Sigmoid colon (tissue), 6 donors: ENCODE measurements at regions not wholly inside any gene's neighbourhood (a gene's known extent, or its start where the extent isn't known, plus 50 kb on each side); places are given as distances from the start of the nearest gene placed in this dataset.

Experiments used
- DNase-seq: peaks from one replicate; pipeline ENCODE4 v3.0.0-alpha.2; 2019
- H3K27ac ChIP-seq, 4 donors: fragments of 200-600 bp; sonication (generic); one replicate each; pipeline ENCODE4 v1.5.1; 2016 to 2019; ENCODE audit warnings: mild to moderate bottlenecking in 1 of 4
- H3K27me3 ChIP-seq, 3 donors: fragments of 200-600 bp; sonication (generic); one replicate each; pipeline ENCODE4 v1.5.1; 2019; ENCODE audit warnings: mild to moderate bottlenecking in 1 of 3
- H3K36me3 ChIP-seq, 4 donors: fragments of 200-600 bp; sonication (generic); one replicate each; pipeline ENCODE4 v1.5.1; 2016 to 2019
- H3K4me1 ChIP-seq, 4 donors: fragments of 200-600 bp; sonication (generic); one replicate each; pipeline ENCODE4 v1.5.1; 2017 to 2019
- H3K4me3 ChIP-seq, 4 donors: fragments of 200-600 bp; sonication (generic); one replicate each; pipeline ENCODE4 v1.5.1; 2017 to 2019; ENCODE audit warnings: mild to moderate bottlenecking in 2 of 4, moderate library complexity in 1 of 4
- H3K9me3 ChIP-seq, 4 donors: fragments of 200-600 bp in 3 of 4; sonication (generic) in 3 of 4; one replicate each; pipeline versions ENCODE4 v1.5.1 to v1.6.1; 2013 to 2019
- CTCF ChIP-seq, 4 experiments: fragments of 450-650 bp in 3 of 4; fragments of 200-600 bp in 1 of 4; IDR thresholded peaks; one replicate each; pipeline ENCODE4 v1.5.1; 2016 to 2019; ENCODE audit warnings: antibody characterized with exemption in 4 of 4, mild to moderate bottlenecking in 3 of 4, moderate library complexity in 2 of 4
- EP300 ChIP-seq, 4 donors: sonication (generic); formaldehyde crosslinking; IDR thresholded peaks; one replicate each; pipeline ENCODE4 v1.6.1; 2017; ENCODE audit warnings: antibody characterized with exemption in 4 of 4
- POLR2A ChIP-seq, 2 donors: fragments of 450-650 bp; IDR thresholded peaks; one replicate each; pipeline ENCODE4 v1.6.1; 2016; ENCODE audit warnings: antibody characterized with exemption in 2 of 2, mild to moderate bottlenecking in 2 of 2, moderate library complexity in 2 of 2
- POLR2AphosphoS5 ChIP-seq, 4 donors: sonication (generic); formaldehyde crosslinking; IDR thresholded peaks; one replicate each; pipeline ENCODE4 v1.6.1; 2017; ENCODE audit warnings: antibody characterized with exemption in 4 of 4
- WGBS, 2 donors: extraction: QIAGEN DNeasy Blood & Tissue Kit; methylation state at CpG; one replicate each; pipeline ENCODE4 v1.1.7; 2013; 5-methylcytosine and 5-hydroxymethylcytosine counted together
- intact Hi-C: fragments of 100-400 bp; cut with DNase I; formaldehyde crosslinking; loops from one replicate; pipeline ENCODE4 v1.15.1; 2023
- donor health status: healthy with polysubstance abuse.
- donor health status: healthy.

- H3K4me1 ChIP-seq, result no peaks in the 10 kb centered on the region
- H3K9me3 ChIP-seq, result no peaks in the 10 kb centered on the region
- no peak for TF ChIP-seq POLR2AphosphoS5 (IDR thresholded peaks at IDR 0.05)
- no peak for TF ChIP-seq CTCF (IDR thresholded peaks at IDR 0.05)
- no peak for TF ChIP-seq EP300 (IDR thresholded peaks at IDR 0.05)
- TF ChIP-seq POLR2A (IDR thresholded peaks at IDR 0.05), result no peak
- WGBS, 2 donors, result 82 to 92% methylated on average over 3 of the region's 3 CpGs
- H3K4me3 ChIP-seq, result no peak overlapping the region
- no peaks in the 10 kb centered on the region for H3K36me3 ChIP-seq
- no peak for DNase-seq
- H3K27me3 ChIP-seq, result no peaks in the 10 kb centered on the region
- no peak overlapping the region for H3K27ac ChIP-seq
- intact Hi-C loops, result no loop called here
Measured at GRCh38 chr13:38191016-38191415, 158.6 kb upstream of the UFM1 start.

DNA sequence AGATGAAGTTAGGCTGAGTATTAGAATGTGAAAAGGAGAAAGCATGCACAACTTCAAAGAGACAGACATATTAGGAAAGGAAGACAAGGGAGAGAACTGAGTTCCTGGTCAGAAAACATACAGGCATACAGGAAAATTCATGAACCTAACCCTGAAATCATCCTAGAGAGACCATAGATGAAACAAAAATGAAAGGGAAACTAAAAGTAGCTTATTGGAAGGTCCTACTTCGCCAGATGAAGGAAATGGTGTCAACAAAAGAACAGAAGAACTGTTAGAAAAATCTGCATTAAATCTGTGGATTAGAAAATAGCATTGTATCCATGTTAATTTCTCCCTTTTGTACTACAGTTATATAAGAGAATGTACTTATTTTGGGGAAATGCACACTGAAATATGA is 169.0 kb upstream of the UFM1 start:
- H3K36me3 ChIP-seq, result no peaks in the 10 kb centered on the region
- H3K27ac ChIP-seq, result no peak overlapping the region
- TF ChIP-seq POLR2AphosphoS5 (IDR thresholded peaks at IDR 0.05) (no peak), CTCF (IDR thresholded peaks at IDR 0.05) (no peak), POLR2A (IDR thresholded peaks at IDR 0.05) (no peak), EP300 (IDR thresholded peaks at IDR 0.05) (no peak)
- DNase-seq, result no peak
- no peaks in the 10 kb centered on the region for H3K9me3 ChIP-seq
- WGBS, 2 donors, result 39 to 73% methylated on average over 1 of the region's 1 CpG
- intact Hi-C loops, result no loop called here
- H3K4me3 ChIP-seq, result no peak overlapping the region
- H3K27me3 ChIP-seq, result no peaks in the 10 kb centered on the region
- H3K4me1 ChIP-seq, result no peaks in the 10 kb centered on the region

DNA sequence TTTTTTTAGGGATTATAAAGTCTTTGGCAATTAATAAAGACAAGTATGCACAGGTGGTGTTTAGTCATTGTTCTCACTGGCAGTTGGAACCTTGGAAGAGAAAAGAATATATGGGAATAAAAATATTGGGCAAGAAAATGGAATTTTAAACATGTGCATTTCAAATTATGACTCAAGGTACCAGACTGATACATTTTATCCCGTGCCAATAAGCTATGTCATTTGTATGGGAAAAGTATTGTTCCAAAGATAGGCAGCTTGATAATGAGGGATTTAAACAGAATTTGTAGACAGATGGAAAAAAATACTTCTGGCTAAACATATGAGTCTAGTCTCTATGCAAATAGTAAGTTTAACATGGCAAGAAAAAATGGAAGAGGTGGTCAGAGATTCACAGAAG is 169.5 kb upstream of the UFM1 start:
- Histone ChIP-seq H3K27ac (no peak overlapping the region), H3K27me3 (no peaks in the 10 kb centered on the region), H3K4me3 (no peak overlapping the region), H3K9me3 (no peaks in the 10 kb centered on the region), H3K4me1 (no peaks in the 10 kb centered on the region), H3K36me3 (no peaks in the 10 kb centered on the region)
- intact Hi-C loops, result no loop called here
- TF ChIP-seq EP300 (IDR thresholded peaks at IDR 0.05) (no peak), CTCF (IDR thresholded peaks at IDR 0.05) (no peak), POLR2A (IDR thresholded peaks at IDR 0.05) (no peak), POLR2AphosphoS5 (IDR thresholded peaks at IDR 0.05) (no peak)
- WGBS, 2 donors, result 92 to 96% methylated on average over 1 of the region's 1 CpG
- no peak for DNase-seq

- no peak for DNase-seq
- no peaks in the 10 kb centered on the region for H3K36me3 ChIP-seq
- H3K9me3 ChIP-seq, result no peaks in the 10 kb centered on the region
- H3K4me1 ChIP-seq, result no peaks in the 10 kb centered on the region
- no peak overlapping the region for H3K4me3 ChIP-seq
- H3K27me3 ChIP-seq, result no peaks in the 10 kb centered on the region
- TF ChIP-seq EP300 (IDR thresholded peaks at IDR 0.05) (no peak), POLR2AphosphoS5 (IDR thresholded peaks at IDR 0.05) (no peak), CTCF (IDR thresholded peaks at IDR 0.05) (no peak), POLR2A (IDR thresholded peaks at IDR 0.05) (no peak)
- H3K27ac ChIP-seq, result no peak overlapping the region
- intact Hi-C loops, result no loop called here
Measured at GRCh38 chr13:38176664-38177063, 173.0 kb upstream of the UFM1 start.

DNA sequence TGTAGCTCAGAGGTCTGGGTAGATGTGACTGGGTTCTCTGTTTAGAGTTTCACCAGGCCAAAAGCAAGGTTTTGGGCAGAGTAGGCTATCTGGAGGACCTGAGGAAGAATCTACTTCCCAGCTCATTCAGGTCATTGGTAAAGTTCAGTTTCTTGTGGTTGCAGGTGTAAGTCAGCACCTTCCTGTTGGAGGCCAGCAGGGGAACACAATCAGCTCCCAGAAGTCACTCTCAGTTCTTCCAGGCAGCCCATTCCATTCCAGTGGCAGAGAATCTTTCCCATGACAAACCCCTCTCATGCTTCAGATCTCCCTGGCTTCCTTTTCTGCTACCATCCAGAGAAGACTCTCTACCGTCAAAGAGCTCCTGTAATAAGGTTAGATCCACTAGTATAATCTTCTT is 176.2 kb upstream of the UFM1 start:
- 93 to 95% methylated on average over 1 of the region's 1 CpG for WGBS, 2 donors

More for the DNA sequence above, 176.2 kb upstream of the UFM1 start:
- Histone ChIP-seq H3K9me3 (no peaks in the 10 kb centered on the region), H3K27me3 (no peaks in the 10 kb centered on the region), H3K4me3 (no peak overlapping the region), H3K27ac (no peak overlapping the region), H3K4me1 (no peaks in the 10 kb centered on the region), H3K36me3 (no peaks in the 10 kb centered on the region)
- intact Hi-C loops, result no loop called here
- no peak for TF ChIP-seq CTCF (IDR thresholded peaks at IDR 0.05)
- TF ChIP-seq POLR2A (IDR thresholded peaks at IDR 0.05), result no peak
- no peak for TF ChIP-seq EP300 (IDR thresholded peaks at IDR 0.05)
- TF ChIP-seq POLR2AphosphoS5 (IDR thresholded peaks at IDR 0.05), result no peak
- no peak for DNase-seq
